ENCODE measurements at regions not wholly inside any gene's neighbourhood (a gene's known extent, or its start where the extent isn't known, plus 50 kb on each side); places are given as distances from the start of the nearest gene placed in this dataset.

GRCh38 chr5:97553604-97554452 is 370.8 kb upstream of the RIOK2 start:
- TF ChIP-seq PATZ1 (CRISPR knock-in tag; IDR thresholded peaks at IDR 0.05; ENCODE audit: borderline replicate concordance), result no peak
- no peak for TF ChIP-seq ZC3H10 (CRISPR knock-in tag; IDR thresholded peaks at IDR 0.05)
- TF ChIP-seq CSRNP3 (CRISPR knock-in tag; IDR thresholded peaks at IDR 0.05), result no peak
- no peak for TF ChIP-seq ZFP30 (CRISPR knock-in tag; IDR thresholded peaks at IDR 0.05)
- no peak for TF ChIP-seq ZNF565 (CRISPR knock-in tag; conservative IDR thresholded peaks at IDR 0.05; ENCODE audit: low read depth)
- TF ChIP-seq ISL1 (CRISPR knock-in tag; IDR thresholded peaks at IDR 0.05), result no peak
- no peak for TF ChIP-seq ZNF70 (CRISPR knock-in tag; IDR thresholded peaks at IDR 0.05)
- no peak for TF ChIP-seq TSHZ2 (CRISPR knock-in tag; IDR thresholded peaks at IDR 0.05)
- TF ChIP-seq BACH2 (CRISPR knock-in tag; IDR thresholded peaks at IDR 0.05; ENCODE audit: borderline replicate concordance), result no peak
- no peak for TF ChIP-seq POU6F1 (CRISPR knock-in tag; IDR thresholded peaks at IDR 0.05; ENCODE audit: borderline replicate concordance, low read depth)
- no peak for TF ChIP-seq TCF4 (CRISPR knock-in tag; IDR thresholded peaks at IDR 0.05; ENCODE audit: borderline replicate concordance)
- ATAC-seq, result peak; percentile 33

GRCh38 chr5:97554977-97555643 is 372.1 kb upstream of the RIOK2 start:
- TF ChIP-seq PATZ1 (CRISPR knock-in tag; IDR thresholded peaks at IDR 0.05; ENCODE audit: borderline replicate concordance) (no peak), ARNTL (CRISPR knock-in tag; IDR thresholded peaks at IDR 0.05; ENCODE audit: borderline replicate concordance, low read depth) (no peak), CREB5 (CRISPR knock-in tag; IDR thresholded peaks at IDR 0.05; ENCODE audit: low read depth) (no peak), TSHZ2 (CRISPR knock-in tag; IDR thresholded peaks at IDR 0.05) (no peak), GLIS3 (CRISPR knock-in tag; IDR thresholded peaks at IDR 0.05) (no peak), ZC3H10 (CRISPR knock-in tag; IDR thresholded peaks at IDR 0.05) (no peak), OSR1 (CRISPR knock-in tag; IDR thresholded peaks at IDR 0.05) (no peak), CSDC2 (CRISPR knock-in tag; IDR thresholded peaks at IDR 0.05) (no peak)

More at GRCh38 chr5:97554977-97555643, 372.1 kb upstream of the RIOK2 start:
- peak; percentile 70 for ATAC-seq
